A549 (cell line): ENCODE measurements at regions not wholly inside any gene's neighbourhood (a gene's known extent, or its start where the extent isn't known, plus 50 kb on each side); places are given as distances from the start of the nearest gene placed in this dataset.

ENCODE experiments used
- ATAC-seq, 2 experiments: fragments of 200-7000 bp in 1 of 2; fragments of >200 bp in 1 of 2; cut with Nextera tagmentation in 1 of 2; cut with Tn5 transposase in 1 of 2; 3 replicates each; pipeline versions ENCODE4 v1.8.0 to v1.9.1; 2018 to 2020; ENCODE audit warnings: mild to moderate bottlenecking in 1 of 2, moderate library complexity in 1 of 2
- CTCF ChIA-PET: fragments of 300-600 bp; sonication (Branson Sonifier 250); formaldehyde crosslinking; extraction: SDS; loops from one replicate; lab custom pipeline; 2021; ENCODE audit warnings: antibody characterized with exemption, inconsistent platforms; lab: Yijun Ruan, JAX
- POLR2A ChIA-PET: fragments of 350-600 bp; formaldehyde crosslinking; extraction: SDS; loops from one replicate; lab custom pipeline; 2021; ENCODE audit warnings: antibody characterized with exemption, inconsistent platforms; lab: Yijun Ruan, JAX
- DNase-seq, 2 experiments: peaks; one replicate each; pipeline versions ENCODE4 v3.0.0 to v3.0.0-alpha.2; 2011 to 2016; ENCODE audit warnings: low read depth in 1 of 2, low spot score in 1 of 2
- FAIRE-seq: peaks from 2 replicates; lab custom pipeline; 2011; peaks lifted over from hg19 to GRCh38; lab: Jason Lieb, UNC
- H3K27ac ChIP-seq, 2 experiments: fragments of >200 bp; sonication (Bioruptor Twin); formaldehyde crosslinking; 3 replicates each; pipeline ENCODE4 v1.5.1; 2016 to 2017
- H3K4me1 ChIP-seq: fragments of >200 bp; sonication (Bioruptor Twin); formaldehyde crosslinking; 3 replicates; pipeline ENCODE4 v1.6.1; 2016
- H3K4me2 ChIP-seq: fragments of >200 bp; sonication (Bioruptor Twin); formaldehyde crosslinking; 3 replicates; pipeline ENCODE4 v1.6.1; 2016
- H3K4me3 ChIP-seq: fragments of >200 bp; sonication (Bioruptor Twin); formaldehyde crosslinking; 3 replicates; pipeline ENCODE4 v1.5.1; 2016
- H3K9me3 ChIP-seq: fragments of >200 bp; sonication (Bioruptor Twin); formaldehyde crosslinking; 3 replicates; pipeline ENCODE4 v1.6.1; 2016
- CBX2 ChIP-seq: fragments of 200-600 bp; sonication (generic); IDR thresholded peaks from 2 replicates; pipeline ENCODE4 v1.6.1; 2016; ENCODE audit warnings: low read depth, mild to moderate bottlenecking, borderline replicate concordance
- CHD4 ChIP-seq: fragments of 200-600 bp; sonication (generic); IDR thresholded peaks from 2 replicates; pipeline ENCODE4 v1.6.1; 2016; ENCODE audit warnings: antibody characterized with exemption, mild to moderate bottlenecking, borderline replicate concordance
- ESRRA ChIP-seq: fragments of 150-350 bp; IDR thresholded peaks from 2 replicates; pipeline ENCODE4 v1.6.1; 2014; ENCODE audit warnings: mild to moderate bottlenecking, low read length, borderline replicate concordance
- FOSB ChIP-seq: fragments of 250-450 bp; sonication (Bioruptor Pico); IDR thresholded peaks from 2 replicates; pipeline ENCODE4 v1.5.0; 2020; ENCODE audit warnings: mild to moderate bottlenecking, moderate library complexity
- HDAC2 ChIP-seq: fragments of 200-600 bp; sonication (generic); IDR thresholded peaks from 2 replicates; pipeline ENCODE4 v1.6.1; 2016
- HES2 ChIP-seq: fragments of >200 bp; sonication (Bioruptor Twin); formaldehyde crosslinking; IDR thresholded peaks from 2 replicates; pipeline ENCODE4 v1.6.1; 2016
- HOXB13 ChIP-seq: fragments of 250-450 bp; sonication (Bioruptor Pico); IDR thresholded peaks from 2 replicates; pipeline ENCODE4 v1.5.0; 2020; ENCODE audit warnings: low read depth, mild to moderate bottlenecking, moderate library complexity
- JUN ChIP-seq, 2 experiments: fragments of >200 bp; sonication (Bioruptor Twin); formaldehyde crosslinking; IDR thresholded peaks; 2 replicates in 1 of 2; 3 replicates in 1 of 2; pipeline ENCODE4 v1.6.1; 2016 to 2017
- JUNB ChIP-seq: fragments of >200 bp; sonication (Bioruptor Twin); formaldehyde crosslinking; IDR thresholded peaks from 2 replicates; pipeline ENCODE4 v1.6.1; 2016
- KDM5A ChIP-seq: fragments of 200-600 bp; sonication (generic); IDR thresholded peaks from 2 replicates; pipeline ENCODE4 v1.6.1; 2016; ENCODE audit warnings: antibody characterized with exemption, mild to moderate bottlenecking
- MAFK ChIP-seq: fragments of 450-650 bp; IDR thresholded peaks from 2 replicates; pipeline ENCODE4 v1.6.1; 2014; ENCODE audit not compliant: partially characterized antibody
- MAZ ChIP-seq: fragments of 150-350 bp; IDR thresholded peaks from 2 replicates; pipeline ENCODE4 v1.6.1; 2014; ENCODE audit warnings: antibody characterized with exemption, low read depth, low read length, borderline replicate concordance
- MYC ChIP-seq: IDR thresholded peaks from 2 replicates; pipeline ENCODE4 v1.6.1; 2012; ENCODE audit warnings: mild to moderate bottlenecking, inconsistent platforms, low read length, improper control_type of control experiment, borderline replicate concordance
- NFE2L2 ChIP-seq: fragments of 150-350 bp; conservative IDR thresholded peaks from 2 replicates; pipeline ENCODE4 v1.6.1; 2014; ENCODE audit warnings: low read length
- NPAS2 ChIP-seq: fragments of 250-450 bp; sonication (Bioruptor Pico); IDR thresholded peaks from 2 replicates; pipeline ENCODE4 v1.8.0; 2022; ENCODE audit warnings: mild to moderate bottlenecking, moderate library complexity, borderline replicate concordance
- NR3C1 ChIP-seq: fragments of >200 bp; sonication (Bioruptor Twin); formaldehyde crosslinking; IDR thresholded peaks from 3 replicates; pipeline ENCODE4 v1.6.1; 2017
- POLR2A ChIP-seq: IDR thresholded peaks from 2 replicates; pipeline ENCODE4 v1.6.1; 2012; ENCODE audit warnings: mild to moderate bottlenecking, low read length
- RNF2 ChIP-seq: fragments of 200-600 bp; sonication (generic); IDR thresholded peaks from 2 replicates; pipeline ENCODE4 v1.6.1; 2016; ENCODE audit warnings: low read depth, mild to moderate bottlenecking, antibody characterized with exemption, moderate library complexity, borderline replicate concordance
- SREBF2 ChIP-seq: fragments of 450-650 bp; IDR thresholded peaks from 2 replicates; pipeline ENCODE4 v1.6.1; 2014; ENCODE audit warnings: mild to moderate bottlenecking, moderate library complexity
- ZC3H11A ChIP-seq: fragments of 450-650 bp; IDR thresholded peaks from 2 replicates; pipeline ENCODE4 v1.6.1; 2014; ENCODE audit warnings: antibody characterized with exemption, mild to moderate bottlenecking
- ZFP36 ChIP-seq: fragments of 450-650 bp; IDR thresholded peaks from 2 replicates; pipeline ENCODE4 v1.6.1; 2014; ENCODE audit warnings: borderline replicate concordance; ENCODE audit not compliant: partially characterized antibody
- ZSCAN20 ChIP-seq: fragments of 250-450 bp; sonication (Bioruptor Pico); IDR thresholded peaks from 2 replicates; pipeline ENCODE4 v1.8.0; 2022; ENCODE audit warnings: mild to moderate bottlenecking, moderate library complexity
- WGBS: methylation state at CpG from one replicate; pipeline ENCODE4 v1.1.6; 2017; ENCODE audit errors: missing lambda C conversion rate; 5-methylcytosine and 5-hydroxymethylcytosine counted together
- TF ChIP-seq, protein P1 (sequence below): IDR thresholded peaks from 2 replicates; pipeline ENCODE4 v1.6.1; 2012; ENCODE audit warnings: low read depth, borderline replicate concordance
- TF ChIP-seq, protein P2 (sequence below): IDR thresholded peaks from 2 replicates; pipeline ENCODE4 v1.6.1; 2012
- TF ChIP-seq, protein P3 (sequence below): fragments of 250-450 bp; sonication (Bioruptor Pico); IDR thresholded peaks from 2 replicates; pipeline ENCODE4 v1.5.0; 2020; ENCODE audit warnings: low read depth, mild to moderate bottlenecking, moderate library complexity

DNA sequence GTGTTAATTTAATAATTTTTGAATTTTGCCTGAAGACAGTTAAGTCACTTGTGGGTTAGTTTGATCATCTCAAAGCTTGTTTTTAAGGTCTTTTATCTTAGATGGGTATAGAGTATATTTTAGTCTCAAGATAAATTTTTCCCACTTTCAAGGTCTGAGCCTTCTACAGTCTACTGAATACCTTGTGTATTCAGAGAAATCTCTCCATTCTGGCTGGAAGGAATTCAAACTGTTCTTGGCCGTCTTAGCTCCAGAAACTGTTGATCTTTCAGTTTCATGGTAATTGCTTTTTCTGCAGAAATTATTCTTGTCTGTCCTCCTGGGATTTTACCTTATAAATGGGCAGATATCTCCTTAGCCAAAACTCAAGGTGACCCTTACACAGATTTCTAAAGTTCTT is 97.9 kb downstream of the GC start:
- no peak for FAIRE-seq
- POLR2A ChIA-PET: no interaction called here
- DNase-seq: no peak
- H3K4me1 ChIP-seq: no peaks in the 10 kb centered on the region
- WGBS: 83% methylated on average over 1 of the region's 1 CpG
- TF ChIP-seq NFE2L2 (no peak), FOSB (no peak), CHD4 (no peak), NPAS2 (no peak)
- no peaks in the 10 kb centered on the region for H3K9me3 ChIP-seq
- H3K4me2 ChIP-seq: no peak overlapping the region
- H3K4me3 ChIP-seq: no peak overlapping the region
- ATAC-seq: no peak
- CTCF ChIA-PET: no interaction called here
- H3K27ac ChIP-seq: no peak overlapping the region

DNA sequence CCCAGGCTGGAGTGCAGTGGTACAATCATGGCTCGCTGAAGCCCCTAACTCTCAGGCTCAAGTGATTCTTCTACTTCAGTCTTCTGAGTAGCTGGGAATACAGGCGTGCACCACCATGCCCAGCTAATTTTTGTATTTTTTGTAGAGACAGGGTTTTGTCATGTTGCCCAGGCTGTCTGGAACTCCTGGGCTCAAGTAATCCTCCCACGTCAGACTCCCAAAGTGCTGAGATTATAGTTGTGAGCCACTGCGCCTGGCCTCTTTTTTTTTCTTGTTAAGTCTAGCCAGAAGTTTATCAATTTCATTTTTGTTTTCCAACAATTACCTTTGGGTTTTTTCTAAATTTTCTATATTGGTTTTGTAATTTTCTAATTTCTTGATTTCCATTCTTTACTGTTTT is 100.6 kb downstream of the GC start:
- no peak overlapping the region for H3K27ac ChIP-seq
- no peaks in the 10 kb centered on the region for H3K9me3 ChIP-seq
- ATAC-seq (no peak), DNase-seq (no peak), FAIRE-seq (no peak)
- 97% methylated on average over 4 of the region's 4 CpGs for WGBS
- no peak for TF ChIP-seq NR3C1
- TF ChIP-seq HOXB13: no peak
- TF ChIP-seq MAZ: no peak
- TF ChIP-seq ZC3H11A: no peak
- H3K4me2 ChIP-seq: no peak overlapping the region
- ChIA-PET POLR2A (no interaction called here), CTCF (interaction anchor here (0.7 kb wide), 1 partner anchor 10 kb away, joined by 3 read pairs; no protein-coding TSS in a partner anchor)
- H3K4me3 ChIP-seq: no peak overlapping the region
- H3K4me1 ChIP-seq: no peaks in the 10 kb centered on the region

DNA sequence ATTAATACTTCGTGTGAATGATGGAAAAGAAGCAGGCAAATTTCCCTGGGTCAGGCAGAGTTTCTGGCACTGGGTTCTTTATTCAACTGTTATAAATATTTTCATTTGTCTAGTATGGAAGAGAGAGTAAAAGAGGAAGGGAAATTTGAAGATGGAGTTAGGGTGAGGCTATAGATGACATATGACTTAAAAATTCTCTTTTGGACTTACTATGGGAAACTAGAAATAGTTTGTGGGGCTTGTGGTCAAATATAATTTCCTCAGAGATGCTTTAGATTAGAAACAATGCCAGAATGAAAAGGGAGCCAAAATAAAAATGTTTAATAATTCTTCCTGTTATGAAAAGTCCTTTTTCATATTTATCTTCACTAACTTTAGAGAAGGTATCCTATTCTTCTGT is 103.2 kb downstream of the GC start:
- no peak for FAIRE-seq
- Histone ChIP-seq H3K27ac (no peak overlapping the region), H3K4me2 (no peak overlapping the region), H3K4me1 (no peaks in the 10 kb centered on the region)
- POLR2A ChIA-PET: no interaction called here
- TF ChIP-seq ZC3H11A (no peak), JUNB (no peak), CBX2 (no peak), HES2 (no peak), MAZ (no peak), ZSCAN20 (CRISPR knock-in tag) (no peak), JUN (IDR thresholded peaks at IDR 0.05) (no peak), KDM5A (no peak), MAFK (no peak), RNF2 (no peak), HOXB13 (no peak), ESRRA (no peak), SREBF2 (no peak), MYC (no peak), ZFP36 (no peak), HDAC2 (no peak), POLR2A (no peak)
- TF ChIP-seq, protein P1, sequence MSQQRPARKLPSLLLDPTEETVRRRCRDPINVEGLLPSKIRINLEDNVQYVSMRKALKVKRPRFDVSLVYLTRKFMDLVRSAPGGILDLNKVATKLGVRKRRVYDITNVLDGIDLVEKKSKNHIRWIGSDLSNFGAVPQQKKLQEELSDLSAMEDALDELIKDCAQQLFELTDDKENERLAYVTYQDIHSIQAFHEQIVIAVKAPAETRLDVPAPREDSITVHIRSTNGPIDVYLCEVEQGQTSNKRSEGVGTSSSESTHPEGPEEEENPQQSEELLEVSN: no peak
- TF ChIP-seq, protein P2, sequence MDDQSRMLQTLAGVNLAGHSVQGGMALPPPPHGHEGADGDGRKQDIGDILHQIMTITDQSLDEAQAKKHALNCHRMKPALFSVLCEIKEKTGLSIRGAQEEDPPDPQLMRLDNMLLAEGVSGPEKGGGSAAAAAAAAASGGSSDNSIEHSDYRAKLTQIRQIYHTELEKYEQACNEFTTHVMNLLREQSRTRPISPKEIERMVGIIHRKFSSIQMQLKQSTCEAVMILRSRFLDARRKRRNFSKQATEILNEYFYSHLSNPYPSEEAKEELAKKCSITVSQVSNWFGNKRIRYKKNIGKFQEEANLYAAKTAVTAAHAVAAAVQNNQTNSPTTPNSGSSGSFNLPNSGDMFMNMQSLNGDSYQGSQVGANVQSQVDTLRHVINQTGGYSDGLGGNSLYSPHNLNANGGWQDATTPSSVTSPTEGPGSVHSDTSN: no peak
- TF ChIP-seq, protein P3, sequence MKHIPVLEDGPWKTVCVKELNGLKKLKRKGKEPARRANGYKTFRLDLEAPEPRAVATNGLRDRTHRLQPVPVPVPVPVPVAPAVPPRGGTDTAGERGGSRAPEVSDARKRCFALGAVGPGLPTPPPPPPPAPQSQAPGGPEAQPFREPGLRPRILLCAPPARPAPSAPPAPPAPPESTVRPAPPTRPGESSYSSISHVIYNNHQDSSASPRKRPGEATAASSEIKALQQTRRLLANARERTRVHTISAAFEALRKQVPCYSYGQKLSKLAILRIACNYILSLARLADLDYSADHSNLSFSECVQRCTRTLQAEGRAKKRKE (CRISPR knock-in tag): no peak
- TF ChIP-seq, all 56 proteins: peak for 0
- Histone ChIP-seq H3K9me3 (no peaks in the 10 kb centered on the region), H3K4me3 (no peak overlapping the region)
- CTCF ChIA-PET: interaction anchor here (0.7 kb wide), 1 partner anchor 1981 kb away, joined by 4 read pairs; no protein-coding TSS in a partner anchor
- WGBS: 13% methylated on average over 1 of the region's 1 CpG
- ATAC-seq: no peak
- DNase-seq: no peak
